ENCODE measurements at regions not wholly inside any gene's neighbourhood (a gene's known extent, or its start where the extent isn't known, plus 50 kb on each side); places are given as distances from the start of the nearest gene placed in this dataset.

GRCh38 chr18:6646801-6647200 lies 82.7 kb upstream of the ARHGAP28 start:
- TF ChIP-seq POLR2A (IDR thresholded peaks at IDR 0.05; ENCODE audit: control extremely low read depth in 1 of 2, low read depth in 2 of 2, low read length in 2 of 2), result no peak
- TF ChIP-seq JUND (IDR thresholded peaks at IDR 0.05; ENCODE audit: low read length), result no peak
- no peak for TF ChIP-seq TCF12 (IDR thresholded peaks at IDR 0.05; ENCODE audit: low read depth, low read length)
- no peak for TF ChIP-seq RBBP5 (IDR thresholded peaks at IDR 0.05; ENCODE audit: borderline replicate concordance, low read depth, low read length)
- TF ChIP-seq CEBPB (IDR thresholded peaks at IDR 0.05; ENCODE audit: low read depth, low read length), result no peak
- no peak for TF ChIP-seq POLR2AphosphoS5 (IDR thresholded peaks at IDR 0.05; ENCODE audit: low read depth, low read length)
- no peak for TF ChIP-seq MAFK (IDR thresholded peaks at IDR 0.05; ENCODE audit: low read depth, low read length)
- TF ChIP-seq CTCF (IDR thresholded peaks at IDR 0.05; ENCODE audit: control extremely low read depth in 1 of 3, insufficient read depth in 1 of 3, low read depth in 1 of 3, low read length in 3 of 3), result no peak
- TF ChIP-seq MAX (IDR thresholded peaks at IDR 0.05), result no peak
- TF ChIP-seq YY1 (IDR thresholded peaks at IDR 0.05; ENCODE audit: low read depth, low read length), result no peak
- no peak for TF ChIP-seq EP300 (IDR thresholded peaks at IDR 0.05; ENCODE audit: borderline replicate concordance in 1 of 2, low read depth in 2 of 2, low read length in 2 of 2)
